Tibial artery (tissue), 4 donors: ENCODE measurements at regions not wholly inside any gene's neighbourhood (a gene's known extent, or its start where the extent isn't known, plus 50 kb on each side); places are given as distances from the start of the nearest gene placed in this dataset.

Source experiments
- DNase-seq, 2 donors: peaks; one replicate each; pipeline ENCODE4 v3.0.0-alpha.2; 2019
- H3K27ac ChIP-seq, 2 donors: fragments of 200-600 bp; sonication (generic) in 1 of 2; 1 replicate in 1 of 2; 2 replicates in 1 of 2; pipeline ENCODE4 v1.5.1; 2018 to 2019; ENCODE audit warnings: mild to moderate bottlenecking in 1 of 2
- H3K27me3 ChIP-seq, 2 donors: fragments of 200-600 bp; sonication (generic) in 1 of 2; one replicate each; pipeline versions ENCODE4 v1.5.1 to v1.6.0; 2016 to 2019
- H3K36me3 ChIP-seq, 3 donors: fragments of 200-600 bp; sonication (generic) in 2 of 3; one replicate each; pipeline ENCODE4 v1.5.1; 2016 to 2019; ENCODE audit warnings: mild to moderate bottlenecking in 2 of 3
- H3K4me1 ChIP-seq, 4 donors: fragments of 200-600 bp; sonication (generic) in 2 of 4; 1 replicate in 3 of 4; 2 replicates in 1 of 4; pipeline ENCODE4 v1.5.1; 2016 to 2019
- H3K4me3 ChIP-seq, 2 donors: fragments of 200-600 bp; sonication (generic) in 1 of 2; 1 replicate in 1 of 2; 2 replicates in 1 of 2; pipeline ENCODE4 v1.5.1; 2018 to 2019; ENCODE audit warnings: mild to moderate bottlenecking in 2 of 2
- H3K9me3 ChIP-seq, 3 donors: fragments of 200-600 bp; sonication (generic) in 1 of 3; one replicate each; pipeline ENCODE4 v1.5.1; 2016 to 2019
- intact Hi-C: fragments of 100-400 bp; cut with DNase I; formaldehyde crosslinking; loops from one replicate; pipeline ENCODE4 v1.15.0; 2023; ENCODE audit warnings: low total_unique reads
- TF ChIP-seq, protein P1 (sequence below), 2 experiments: fragments of 200-600 bp in 1 of 2; fragments of 450-650 bp in 1 of 2; IDR thresholded peaks; one replicate each; pipeline ENCODE4 v1.5.1; 2017 to 2019; ENCODE audit warnings: antibody characterized with exemption in 2 of 2, mild to moderate bottlenecking in 1 of 2, moderate library complexity in 1 of 2

DNA sequence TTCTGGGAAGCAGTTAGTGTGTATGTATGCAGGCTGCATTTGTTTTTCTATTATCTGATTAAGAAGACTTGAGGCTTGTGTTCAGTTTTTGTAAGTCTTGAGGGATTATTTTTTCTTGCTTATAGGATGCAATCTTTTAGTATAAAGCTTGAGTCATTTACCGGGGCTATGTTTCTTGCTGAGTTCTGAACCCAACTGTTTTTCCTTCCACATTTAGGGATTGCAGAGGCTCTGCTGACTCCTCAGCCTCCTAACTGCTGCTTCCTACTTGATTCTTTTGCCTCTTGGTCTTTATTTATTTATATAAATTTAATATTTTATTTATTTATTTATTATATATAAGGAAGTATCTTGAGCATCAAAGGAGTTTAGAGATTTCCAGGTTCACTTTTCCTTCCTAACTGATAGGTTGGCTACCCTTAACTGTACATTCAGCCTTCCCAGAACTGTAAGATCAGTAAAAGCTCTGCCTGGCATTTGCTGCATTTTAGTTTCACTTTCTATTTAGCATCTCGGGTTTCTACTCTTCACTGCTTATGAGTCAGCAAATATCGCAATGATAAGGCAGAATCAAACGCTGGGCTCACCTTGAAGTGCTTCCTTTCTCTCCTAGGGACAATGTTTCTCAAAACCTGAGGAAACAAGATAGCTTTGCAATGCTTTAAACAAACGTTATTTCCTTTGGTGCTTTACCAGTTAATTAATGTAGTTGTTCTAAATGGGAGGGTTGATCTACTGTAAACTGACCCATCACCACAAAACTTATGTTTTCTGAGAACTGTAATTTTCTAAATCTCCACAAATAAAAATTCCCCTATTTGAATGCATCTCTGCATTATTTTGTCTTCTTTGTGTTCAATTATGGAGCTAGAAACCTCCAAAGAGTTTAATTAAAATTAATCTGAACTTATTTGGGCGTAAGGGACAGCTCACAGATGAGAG is 1183.7 kb upstream of the TMEM132C start:
- TF ChIP-seq, protein P1, sequence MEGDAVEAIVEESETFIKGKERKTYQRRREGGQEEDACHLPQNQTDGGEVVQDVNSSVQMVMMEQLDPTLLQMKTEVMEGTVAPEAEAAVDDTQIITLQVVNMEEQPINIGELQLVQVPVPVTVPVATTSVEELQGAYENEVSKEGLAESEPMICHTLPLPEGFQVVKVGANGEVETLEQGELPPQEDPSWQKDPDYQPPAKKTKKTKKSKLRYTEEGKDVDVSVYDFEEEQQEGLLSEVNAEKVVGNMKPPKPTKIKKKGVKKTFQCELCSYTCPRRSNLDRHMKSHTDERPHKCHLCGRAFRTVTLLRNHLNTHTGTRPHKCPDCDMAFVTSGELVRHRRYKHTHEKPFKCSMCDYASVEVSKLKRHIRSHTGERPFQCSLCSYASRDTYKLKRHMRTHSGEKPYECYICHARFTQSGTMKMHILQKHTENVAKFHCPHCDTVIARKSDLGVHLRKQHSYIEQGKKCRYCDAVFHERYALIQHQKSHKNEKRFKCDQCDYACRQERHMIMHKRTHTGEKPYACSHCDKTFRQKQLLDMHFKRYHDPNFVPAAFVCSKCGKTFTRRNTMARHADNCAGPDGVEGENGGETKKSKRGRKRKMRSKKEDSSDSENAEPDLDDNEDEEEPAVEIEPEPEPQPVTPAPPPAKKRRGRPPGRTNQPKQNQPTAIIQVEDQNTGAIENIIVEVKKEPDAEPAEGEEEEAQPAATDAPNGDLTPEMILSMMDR (IDR thresholded peaks at IDR 0.05): no peak
- no peak overlapping the region for H3K27ac ChIP-seq
- no peaks in the 10 kb centered on the region for H3K36me3 ChIP-seq
- peak overlapping the region; percentile 45 to 51 for H3K4me3 ChIP-seq
- intact Hi-C loops: no loop called here
- H3K9me3 ChIP-seq: no peaks in the 10 kb centered on the region
- H3K4me1 ChIP-seq: no peaks in the 10 kb centered on the region
- H3K27me3 ChIP-seq: peaks cover 0 to 9% of the 10 kb centered on the region in 2 donors
- DNase-seq: no peak

GRCh38 chr12:127101076-127101475 is 1165.9 kb upstream of the TMEM132C start:
- no peak for DNase-seq
- no peaks in the 10 kb centered on the region for H3K27me3 ChIP-seq
- TF ChIP-seq, protein P1 (IDR thresholded peaks at IDR 0.05): no peak
- H3K4me1 ChIP-seq: no peaks in the 10 kb centered on the region
- intact Hi-C loops: no loop called here
- no peak overlapping the region for H3K4me3 ChIP-seq
- no peaks in the 10 kb centered on the region for H3K36me3 ChIP-seq
- H3K9me3 ChIP-seq: no peaks in the 10 kb centered on the region
- no peak overlapping the region for H3K27ac ChIP-seq

DNA sequence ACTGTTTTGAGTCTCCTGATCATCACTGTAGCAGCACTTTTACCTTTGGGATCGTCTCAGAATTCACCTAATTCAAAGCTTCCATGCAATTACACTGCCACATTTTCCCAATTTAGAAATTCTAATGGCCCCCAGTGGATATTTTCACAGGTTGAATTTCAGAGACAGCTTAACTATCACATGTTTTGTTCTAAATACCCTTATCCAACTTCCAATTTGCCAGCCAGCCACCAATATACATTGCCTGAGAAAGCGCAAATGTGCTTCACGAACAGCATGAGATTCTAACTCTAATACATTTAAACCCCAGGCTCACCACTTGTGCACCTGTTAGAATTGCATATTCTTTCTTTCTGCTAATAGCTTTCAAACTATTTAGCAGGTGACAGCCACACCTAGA is 1160.9 kb upstream of the TMEM132C start:
- H3K4me1 ChIP-seq: no peaks in the 10 kb centered on the region
- H3K27me3 ChIP-seq: peaks cover 0 to 2% of the 10 kb centered on the region in 2 donors
- no peaks in the 10 kb centered on the region for H3K9me3 ChIP-seq
- H3K4me3 ChIP-seq: no peak overlapping the region
- no peaks in the 10 kb centered on the region for H3K36me3 ChIP-seq
- intact Hi-C loops: no loop called here
- H3K27ac ChIP-seq: no peak overlapping the region
- TF ChIP-seq, protein P1 (IDR thresholded peaks at IDR 0.05): no peak
- no peak for DNase-seq

DNA sequence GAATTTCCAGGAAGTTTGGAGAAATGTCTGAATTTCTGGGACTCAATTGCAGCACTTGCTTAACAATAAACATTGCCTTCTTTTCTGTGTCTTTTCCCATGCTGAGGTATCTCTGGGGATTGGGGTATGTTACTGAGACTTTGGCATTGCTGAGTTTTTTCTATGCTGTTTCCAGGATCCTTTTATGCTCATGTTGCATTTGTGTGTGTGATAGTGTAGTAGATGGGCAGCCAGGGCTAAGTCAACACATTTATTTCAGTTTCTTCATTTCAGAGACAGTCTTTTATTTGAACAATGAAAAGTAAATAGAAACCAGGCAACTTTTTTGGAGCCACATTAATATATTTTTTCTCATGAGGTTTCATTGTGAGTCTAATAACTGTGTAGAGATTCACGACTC is 1160.3 kb upstream of the TMEM132C start:
- TF ChIP-seq, protein P1 (IDR thresholded peaks at IDR 0.05): no peak
- H3K27me3 ChIP-seq: peaks cover 0 to 2% of the 10 kb centered on the region in 2 donors
- no peak overlapping the region for H3K4me3 ChIP-seq
- H3K27ac ChIP-seq: no peak overlapping the region
- no peaks in the 10 kb centered on the region for H3K9me3 ChIP-seq
- H3K4me1 ChIP-seq: no peaks in the 10 kb centered on the region
- no peaks in the 10 kb centered on the region for H3K36me3 ChIP-seq
- no peak for DNase-seq
- intact Hi-C loops: no loop called here

DNA sequence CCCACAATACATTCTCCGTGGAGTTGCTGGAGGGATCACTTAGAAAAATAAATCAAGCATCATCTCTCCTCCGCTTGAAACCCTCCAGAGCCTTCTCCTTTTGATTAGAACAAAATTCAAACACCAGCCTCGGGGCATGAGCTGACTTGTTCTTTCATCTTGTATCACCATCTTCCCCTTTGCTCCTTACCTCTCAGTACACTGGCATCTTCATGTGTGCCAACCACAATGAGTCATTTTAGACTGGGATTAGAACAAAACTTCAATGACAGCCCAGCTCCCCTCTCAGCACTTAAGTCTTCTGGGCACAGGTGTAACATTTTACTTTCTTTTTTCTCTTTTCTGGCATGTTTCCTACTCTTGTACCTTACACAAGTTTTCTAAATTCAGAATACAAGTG is 1159.2 kb upstream of the TMEM132C start:
- no peak for DNase-seq
- TF ChIP-seq, protein P1 (IDR thresholded peaks at IDR 0.05): no peak
- H3K27ac ChIP-seq: no peak overlapping the region
- no peaks in the 10 kb centered on the region for H3K9me3 ChIP-seq
- H3K36me3 ChIP-seq: no peaks in the 10 kb centered on the region
- intact Hi-C loops: no loop called here
- H3K27me3 ChIP-seq: peaks cover 0 to 2% of the 10 kb centered on the region in 2 donors
- H3K4me1 ChIP-seq: no peaks in the 10 kb centered on the region
- H3K4me3 ChIP-seq: no peak overlapping the region
